MM.1S (cell line): ENCODE measurements at regions not wholly inside any gene's neighbourhood (a gene's known extent, or its start where the extent isn't known, plus 50 kb on each side); places are given as distances from the start of the nearest gene placed in this dataset.
A peak's percentile ranks its signal among the peaks of the same experiment; 100 is the strongest.
"Not testable (repeated sequence)": the region's sequence is repeated elsewhere in the genome, so short reads cannot be mapped to it uniquely, and the experiment has no call there.

ENCODE experiments used
- DNase-seq: peaks from one replicate; pipeline ENCODE4 v3.0.0-alpha.2; 2015
- H2AFZ ChIP-seq: fragments of 300-600 bp; sonication (generic); 2 replicates; pipeline ENCODE4 v1.6.0; 2016; ENCODE audit warnings: antibody characterized with exemption, low read length
- H3F3A ChIP-seq: fragments of 300-600 bp; sonication (generic); 2 replicates; pipeline ENCODE4 v1.6.1; 2016; ENCODE audit warnings: mild to moderate bottlenecking, antibody characterized with exemption, low read length, moderate library complexity, mixed read lengths; ENCODE audit not compliant: insufficient read depth
- H3K27ac ChIP-seq: fragments of 300-600 bp; sonication (generic); 2 replicates; pipeline ENCODE4 v1.5.1; 2016; ENCODE audit warnings: mild to moderate bottlenecking, low read length
- H3K27me3 ChIP-seq: fragments of 300-600 bp; sonication (generic); replicated peaks from 2 replicates; pipeline ENCODE4 v1.6.0; 2016; ENCODE audit warnings: low read length; ENCODE audit not compliant: insufficient read depth
- H3K36me3 ChIP-seq: fragments of 300-600 bp; sonication (generic); replicated peaks from 2 replicates; pipeline ENCODE4 v1.6.1; 2016; ENCODE audit warnings: mild to moderate bottlenecking, low read length, mixed read lengths; ENCODE audit not compliant: insufficient read depth
- H3K4me1 ChIP-seq: fragments of 300-600 bp; sonication (generic); 2 replicates; pipeline ENCODE4 v1.6.1; 2016; ENCODE audit warnings: low read length, mixed read lengths
- H3K4me2 ChIP-seq: fragments of 300-600 bp; sonication (generic); 2 replicates; pipeline ENCODE4 v1.6.0; 2016; ENCODE audit warnings: low read depth, low read length
- H3K4me3 ChIP-seq: fragments of 300-600 bp; sonication (generic); 2 replicates; pipeline ENCODE4 v1.5.1; 2016; ENCODE audit warnings: low read length, mixed read lengths
- H3K79me2 ChIP-seq: fragments of 300-600 bp; sonication (generic); 2 replicates; pipeline ENCODE4 v1.6.1; 2016; ENCODE audit warnings: mixed run types, low read length, mixed read lengths
- H3K9ac ChIP-seq: fragments of 300-600 bp; sonication (generic); 2 replicates; pipeline ENCODE4 v1.6.1; 2016; ENCODE audit warnings: low read length, mixed read lengths
- H3K9me2 ChIP-seq: fragments of 300-600 bp; sonication (generic); replicated peaks from 2 replicates; pipeline ENCODE4 v1.6.1; 2016; ENCODE audit warnings: mild to moderate bottlenecking, low read length, mixed read lengths; ENCODE audit not compliant: insufficient read depth
- H3K9me3 ChIP-seq: fragments of 300-600 bp; sonication (generic); replicated peaks from 2 replicates; pipeline ENCODE4 v1.6.1; 2016; ENCODE audit warnings: mild to moderate bottlenecking, low read length, mixed read lengths; ENCODE audit not compliant: insufficient read depth
- H4K20me1 ChIP-seq: fragments of 300-600 bp; sonication (generic); 2 replicates; pipeline ENCODE4 v1.6.1; 2016; ENCODE audit warnings: mild to moderate bottlenecking, low read length, moderate library complexity, mixed read lengths; ENCODE audit not compliant: insufficient read depth
- EZH2 ChIP-seq: fragments of 300-600 bp; sonication (generic); optimal IDR thresholded peaks from 2 replicates; pipeline ENCODE3; 2017; ENCODE audit warnings: low read depth, mild to moderate bottlenecking, antibody characterized with exemption, low read length, mixed read lengths
- EZH2phosphoT487 ChIP-seq: fragments of 300-600 bp; sonication (generic); IDR thresholded peaks from 2 replicates; pipeline ENCODE4 v1.6.1; 2018; ENCODE audit warnings: antibody characterized with exemption, low read length
- TF ChIP-seq, protein P1 (sequence below): fragments of 300-600 bp; sonication (generic); IDR thresholded peaks from 2 replicates; pipeline ENCODE4 v1.5.1; 2016; ENCODE audit warnings: antibody characterized with exemption, low read length, mixed read lengths

DNA sequence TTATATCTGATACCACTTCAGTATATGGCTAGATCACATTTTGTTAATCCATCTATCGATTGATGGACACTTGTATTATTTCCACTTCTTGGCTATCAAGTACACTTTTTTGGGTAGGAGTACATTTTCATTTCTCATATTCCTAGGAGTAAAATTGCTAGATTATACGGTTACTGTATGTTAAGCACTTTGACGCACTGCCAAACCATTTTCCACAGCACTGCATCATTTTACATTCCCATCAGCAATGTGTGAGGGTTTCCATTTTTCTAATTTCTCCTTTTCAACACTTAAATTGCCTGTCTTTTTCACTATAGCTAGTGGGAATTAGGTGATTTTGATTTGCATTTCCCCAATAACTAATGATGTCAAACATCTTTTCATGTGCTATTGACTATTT, 179.3 kb upstream of the B3GAT1 start:
- TF ChIP-seq EZH2phosphoT487, result no peak
- TF ChIP-seq, protein P1, sequence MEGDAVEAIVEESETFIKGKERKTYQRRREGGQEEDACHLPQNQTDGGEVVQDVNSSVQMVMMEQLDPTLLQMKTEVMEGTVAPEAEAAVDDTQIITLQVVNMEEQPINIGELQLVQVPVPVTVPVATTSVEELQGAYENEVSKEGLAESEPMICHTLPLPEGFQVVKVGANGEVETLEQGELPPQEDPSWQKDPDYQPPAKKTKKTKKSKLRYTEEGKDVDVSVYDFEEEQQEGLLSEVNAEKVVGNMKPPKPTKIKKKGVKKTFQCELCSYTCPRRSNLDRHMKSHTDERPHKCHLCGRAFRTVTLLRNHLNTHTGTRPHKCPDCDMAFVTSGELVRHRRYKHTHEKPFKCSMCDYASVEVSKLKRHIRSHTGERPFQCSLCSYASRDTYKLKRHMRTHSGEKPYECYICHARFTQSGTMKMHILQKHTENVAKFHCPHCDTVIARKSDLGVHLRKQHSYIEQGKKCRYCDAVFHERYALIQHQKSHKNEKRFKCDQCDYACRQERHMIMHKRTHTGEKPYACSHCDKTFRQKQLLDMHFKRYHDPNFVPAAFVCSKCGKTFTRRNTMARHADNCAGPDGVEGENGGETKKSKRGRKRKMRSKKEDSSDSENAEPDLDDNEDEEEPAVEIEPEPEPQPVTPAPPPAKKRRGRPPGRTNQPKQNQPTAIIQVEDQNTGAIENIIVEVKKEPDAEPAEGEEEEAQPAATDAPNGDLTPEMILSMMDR, result no peak
- no peak for TF ChIP-seq EZH2
- no peaks in the 10 kb centered on the region for H3K79me2 ChIP-seq
- H2AFZ ChIP-seq, result no peak overlapping the region

DNA sequence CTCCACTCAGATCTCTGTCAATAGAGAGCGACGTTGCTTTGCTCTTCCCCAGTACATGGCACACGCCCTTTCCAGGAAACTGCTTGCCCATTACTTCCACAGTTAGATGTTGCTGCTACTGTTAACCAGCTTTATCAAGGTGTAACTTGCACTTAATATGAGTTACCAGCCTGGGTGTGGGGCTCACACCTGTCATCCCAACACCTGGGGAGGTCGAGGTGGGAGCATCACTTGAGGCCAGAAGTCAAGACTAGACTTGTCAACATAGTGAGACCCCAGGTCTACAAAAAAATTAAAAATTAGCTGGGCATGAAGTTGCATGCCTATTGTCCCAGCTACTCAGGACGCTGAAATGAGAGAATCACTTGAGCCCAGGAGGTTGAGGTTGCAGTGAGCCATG, 177.1 kb upstream of the B3GAT1 start:
- no peak overlapping the region for H3K9ac ChIP-seq
- no peaks in the 10 kb centered on the region for H4K20me1 ChIP-seq
- DNase-seq, result no peak
- no peak overlapping the region for H3K4me3 ChIP-seq
- H3K27ac ChIP-seq, result no peak overlapping the region
- no peaks in the 10 kb centered on the region for H3K27me3 ChIP-seq
- no peaks in the 10 kb centered on the region for H3K79me2 ChIP-seq
- H3K36me3 ChIP-seq, result no peaks in the 10 kb centered on the region
- no peak overlapping the region for H3K4me2 ChIP-seq
- no peak overlapping the region for H2AFZ ChIP-seq
- H3K4me1 ChIP-seq, result peaks cover 4% of the 10 kb centered on the region; the same call in 1 of the 2 replicates
- no peaks in the 10 kb centered on the region for H3K9me3 ChIP-seq
- no peaks in the 10 kb centered on the region for H3K9me2 ChIP-seq
- H3F3A ChIP-seq, result 0 out of 2 replicates have a peak, but pooled peaks cover 3% of the 10 kb centered on the region
- TF ChIP-seq EZH2 (no peak), EZH2phosphoT487 (no peak)
- TF ChIP-seq, protein P1, result no peak

More for the DNA sequence above, 179.3 kb upstream of the B3GAT1 start:
- H3K4me2 ChIP-seq, result no peak overlapping the region
- no peaks in the 10 kb centered on the region for H3K27me3 ChIP-seq
- H3F3A ChIP-seq, result 0 out of 2 replicates have a peak, but pooled peaks cover 3% of the 10 kb centered on the region
- no peak overlapping the region for H3K4me3 ChIP-seq
- H4K20me1 ChIP-seq, result no peaks in the 10 kb centered on the region
- H3K4me1 ChIP-seq, result no peaks in the 10 kb centered on the region
- no peak overlapping the region for H3K9ac ChIP-seq
- no peaks in the 10 kb centered on the region for H3K9me2 ChIP-seq
- H3K36me3 ChIP-seq, result no peaks in the 10 kb centered on the region
- no peak overlapping the region for H3K27ac ChIP-seq
- no peak for DNase-seq
- H3K9me3 ChIP-seq, result no peaks in the 10 kb centered on the region

DNA sequence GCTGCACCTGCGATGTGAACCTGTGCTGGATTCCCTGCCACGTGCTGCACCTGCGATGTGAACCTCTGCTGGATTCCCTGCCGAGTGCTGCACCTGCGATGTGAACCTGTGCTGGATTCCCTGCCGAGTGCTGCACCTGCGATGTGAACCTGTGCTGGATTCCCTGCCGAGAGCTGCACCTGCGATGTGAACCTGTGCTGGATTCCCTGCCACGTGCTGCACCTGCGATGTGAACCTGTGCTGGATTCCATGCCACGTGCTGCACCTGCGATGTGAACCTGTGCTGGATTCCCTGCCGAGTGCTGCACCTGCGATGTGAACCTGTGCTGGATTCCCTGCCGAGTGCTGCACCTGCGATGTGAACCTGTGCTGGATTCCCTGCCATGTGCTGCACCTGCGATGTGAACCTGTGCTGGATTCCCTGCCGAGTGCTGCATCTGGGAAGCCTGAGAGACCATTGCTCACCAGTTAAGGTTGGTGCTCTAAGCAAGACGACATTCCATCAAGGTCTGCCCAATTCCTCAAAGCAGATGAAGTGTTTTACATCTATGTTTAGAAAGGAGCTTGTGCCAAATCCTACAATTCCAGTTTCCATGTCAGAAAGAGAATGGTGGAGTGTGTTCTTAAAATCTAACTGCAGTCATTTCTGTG, 176.5 kb upstream of the B3GAT1 start:
- H3K79me2 ChIP-seq, H3F3A ChIP-seq, H3K4me2 ChIP-seq, H2AFZ ChIP-seq, H3K9me3 ChIP-seq, H3K4me3 ChIP-seq, DNase-seq, H4K20me1 ChIP-seq, H3K9me2 ChIP-seq, H3K36me3 ChIP-seq, H3K9ac ChIP-seq, H3K4me1 ChIP-seq, H3K27me3 ChIP-seq: not testable (repeated sequence)
- peak overlapping the region; percentile 28; the same call in 1 of the 2 replicates for H3K27ac ChIP-seq

DNA sequence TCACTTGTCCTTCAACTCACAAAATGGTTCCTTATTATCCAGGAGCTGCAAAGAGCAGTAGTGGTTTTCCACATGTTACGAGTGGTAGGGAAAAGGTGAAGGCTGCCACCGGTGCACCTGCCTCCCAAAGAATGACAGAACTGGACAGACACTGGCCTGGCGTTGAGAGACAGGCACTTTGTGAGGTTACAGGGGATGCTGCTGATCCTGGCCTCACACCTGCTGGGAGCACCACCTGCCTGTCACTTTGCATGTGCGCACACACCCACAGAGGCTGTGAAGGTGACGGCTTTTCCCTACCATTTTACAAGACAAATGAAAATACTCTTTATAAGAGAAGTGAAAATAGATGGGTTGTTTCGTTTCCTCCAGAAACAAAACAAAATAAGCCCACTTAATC, 175.3 kb upstream of the B3GAT1 start:
- H3K4me3 ChIP-seq, result no peak overlapping the region
- no peaks in the 10 kb centered on the region for H3K79me2 ChIP-seq
- H3K9me3 ChIP-seq, result no peaks in the 10 kb centered on the region
- H3K27ac ChIP-seq, result peak overlapping the region; percentile 35; the same call in 1 of the 2 replicates
- peak; percentile 17 for DNase-seq
- no peak overlapping the region for H2AFZ ChIP-seq
- H3K9ac ChIP-seq, result no peak overlapping the region
- TF ChIP-seq EZH2phosphoT487 (no peak), EZH2 (no peak)
- TF ChIP-seq, protein P1, result no peak
- 0 out of 2 replicates have a peak, but pooled peaks cover 3% of the 10 kb centered on the region for H3F3A ChIP-seq
- no peak overlapping the region for H3K4me2 ChIP-seq
- H3K36me3 ChIP-seq, result no peaks in the 10 kb centered on the region
- no peaks in the 10 kb centered on the region for H3K27me3 ChIP-seq
- no peaks in the 10 kb centered on the region for H3K9me2 ChIP-seq
- H4K20me1 ChIP-seq, result no peaks in the 10 kb centered on the region
- peaks cover 16% of the 10 kb centered on the region; the same call in 1 of the 2 replicates for H3K4me1 ChIP-seq
